ENCODE measurements at regions not wholly inside any gene's neighbourhood (a gene's known extent, or its start where the extent isn't known, plus 50 kb on each side); places are given as distances from the start of the nearest gene placed in this dataset.

DNA sequence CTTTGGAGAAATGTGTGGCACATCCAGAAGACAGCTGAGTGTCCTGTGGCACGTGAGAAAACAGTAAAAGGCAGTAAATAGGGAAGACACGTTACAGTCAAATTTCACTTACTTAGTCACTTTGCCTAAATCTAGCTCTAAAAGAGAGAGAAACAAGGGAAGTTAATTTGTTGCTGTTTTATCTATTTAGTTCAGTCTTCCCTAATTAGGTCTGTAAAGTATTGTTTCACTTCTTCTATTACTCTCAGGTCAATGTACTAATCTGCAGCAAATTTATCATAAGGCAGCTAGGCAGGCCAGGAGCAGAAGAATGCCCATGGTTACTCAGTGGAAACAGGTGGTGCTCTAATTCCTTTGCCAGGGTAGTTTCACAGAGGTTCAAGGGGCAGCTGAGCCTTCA, 124.3 kb upstream of the CNR1 start:
- TF ChIP-seq POLR2A (IDR thresholded peaks at IDR 0.05), result no peak
- TF ChIP-seq, protein P1, sequence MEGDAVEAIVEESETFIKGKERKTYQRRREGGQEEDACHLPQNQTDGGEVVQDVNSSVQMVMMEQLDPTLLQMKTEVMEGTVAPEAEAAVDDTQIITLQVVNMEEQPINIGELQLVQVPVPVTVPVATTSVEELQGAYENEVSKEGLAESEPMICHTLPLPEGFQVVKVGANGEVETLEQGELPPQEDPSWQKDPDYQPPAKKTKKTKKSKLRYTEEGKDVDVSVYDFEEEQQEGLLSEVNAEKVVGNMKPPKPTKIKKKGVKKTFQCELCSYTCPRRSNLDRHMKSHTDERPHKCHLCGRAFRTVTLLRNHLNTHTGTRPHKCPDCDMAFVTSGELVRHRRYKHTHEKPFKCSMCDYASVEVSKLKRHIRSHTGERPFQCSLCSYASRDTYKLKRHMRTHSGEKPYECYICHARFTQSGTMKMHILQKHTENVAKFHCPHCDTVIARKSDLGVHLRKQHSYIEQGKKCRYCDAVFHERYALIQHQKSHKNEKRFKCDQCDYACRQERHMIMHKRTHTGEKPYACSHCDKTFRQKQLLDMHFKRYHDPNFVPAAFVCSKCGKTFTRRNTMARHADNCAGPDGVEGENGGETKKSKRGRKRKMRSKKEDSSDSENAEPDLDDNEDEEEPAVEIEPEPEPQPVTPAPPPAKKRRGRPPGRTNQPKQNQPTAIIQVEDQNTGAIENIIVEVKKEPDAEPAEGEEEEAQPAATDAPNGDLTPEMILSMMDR (IDR thresholded peaks at IDR 0.05), result no peak
- Histone ChIP-seq H3K4me3 (no peak overlapping the region), H3K9me3 (peaks cover 0 to 8% (median 0%) of the 10 kb centered on the region in 3 donors), H3K27me3 (no peaks in the 10 kb centered on the region), H3K27ac (no peak overlapping the region), H3K36me3 (no peaks in the 10 kb centered on the region), H3K4me1 (no peaks in the 10 kb centered on the region)
- WGBS, 2 donors, result 60 to 64% methylated on average over 2 of the region's 2 CpGs
- intact Hi-C loops (cut with DNase I), result no loop called here
- no peak for DNase-seq

DNA sequence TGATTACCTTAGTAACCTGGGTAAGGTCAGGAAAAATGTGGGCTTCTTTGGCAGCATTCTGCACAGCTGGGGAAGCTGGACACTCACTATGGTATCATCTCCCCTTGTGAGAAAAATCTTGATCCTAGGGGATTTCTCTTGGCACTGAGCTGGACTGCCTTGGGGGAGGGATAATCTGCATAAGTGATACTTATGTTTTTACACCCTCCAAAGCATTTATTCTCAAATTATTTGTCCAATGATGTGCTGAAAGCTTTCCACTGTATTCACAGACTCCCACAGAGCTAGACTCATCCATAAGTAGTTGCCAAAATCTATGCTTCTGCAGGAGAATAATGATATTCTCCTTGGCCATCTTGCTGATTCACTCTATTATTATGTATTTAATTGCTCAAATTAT, 121.5 kb upstream of the CNR1 start:
- Histone ChIP-seq H3K36me3 (no peaks in the 10 kb centered on the region), H3K27me3 (no peaks in the 10 kb centered on the region), H3K4me1 (no peaks in the 10 kb centered on the region), H3K27ac (no peak overlapping the region), H3K9me3 (peaks cover 0 to 8% (median 0%) of the 10 kb centered on the region in 3 donors), H3K4me3 (no peak overlapping the region)
- TF ChIP-seq POLR2A (IDR thresholded peaks at IDR 0.05), result no peak
- TF ChIP-seq, protein P1 (IDR thresholded peaks at IDR 0.05), result no peak
- intact Hi-C loops (cut with DNase I), result no loop called here
- DNase-seq, result no peak

DNA sequence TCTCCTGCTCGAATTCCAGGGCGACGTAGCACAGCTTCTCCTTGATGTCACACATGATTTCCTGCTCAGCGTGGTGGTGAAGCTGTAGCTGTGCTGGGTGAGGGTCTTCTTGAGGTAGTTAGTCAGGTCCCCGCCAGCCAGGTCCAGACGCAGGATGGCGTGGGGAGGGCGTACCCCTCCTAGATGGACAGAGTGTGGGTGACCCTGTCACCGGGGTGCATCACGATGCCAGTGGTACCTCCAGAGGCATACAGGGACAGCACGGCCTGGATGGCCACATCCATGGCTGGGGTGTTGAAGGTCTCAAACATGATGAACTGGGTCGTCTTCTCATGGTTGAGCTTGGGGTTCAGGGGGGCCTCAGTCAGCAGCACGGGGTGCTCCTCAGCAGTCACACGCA, 110.2 kb upstream of the CNR1 start:
- TF ChIP-seq, protein P1 (IDR thresholded peaks at IDR 0.05), result no peak
- no peak for TF ChIP-seq POLR2A (IDR thresholded peaks at IDR 0.05)
- Histone ChIP-seq H3K4me3 (no peak overlapping the region), H3K4me1 (no peaks in the 10 kb centered on the region), H3K27ac (no peak overlapping the region), H3K27me3 (no peaks in the 10 kb centered on the region), H3K36me3 (no peaks in the 10 kb centered on the region), H3K9me3 (no peaks in the 10 kb centered on the region)
- WGBS, 2 donors, result 87 to 100% methylated on average over 2 to 9 of the region's 14 CpGs
- intact Hi-C loops (cut with DNase I), result no loop called here
- DNase-seq, result no peak

GRCh38 chr6:88268508-88268907, 102.4 kb upstream of the CNR1 start:
- no peaks in the 10 kb centered on the region for H3K36me3 ChIP-seq
- H3K9me3 ChIP-seq, result no peaks in the 10 kb centered on the region
- intact Hi-C loops (cut with DNase I), result no loop called here
- H3K27ac ChIP-seq, result no peak overlapping the region
- H3K4me1 ChIP-seq, result no peaks in the 10 kb centered on the region
- DNase-seq, result no peak
- WGBS, 2 donors, result 47 to 48% methylated on average over 7 of the region's 7 CpGs
- no peak overlapping the region for H3K4me3 ChIP-seq
- TF ChIP-seq, protein P1 (IDR thresholded peaks at IDR 0.05), result no peak
- TF ChIP-seq POLR2A (IDR thresholded peaks at IDR 0.05), result no peak
- no peaks in the 10 kb centered on the region for H3K27me3 ChIP-seq

DNA sequence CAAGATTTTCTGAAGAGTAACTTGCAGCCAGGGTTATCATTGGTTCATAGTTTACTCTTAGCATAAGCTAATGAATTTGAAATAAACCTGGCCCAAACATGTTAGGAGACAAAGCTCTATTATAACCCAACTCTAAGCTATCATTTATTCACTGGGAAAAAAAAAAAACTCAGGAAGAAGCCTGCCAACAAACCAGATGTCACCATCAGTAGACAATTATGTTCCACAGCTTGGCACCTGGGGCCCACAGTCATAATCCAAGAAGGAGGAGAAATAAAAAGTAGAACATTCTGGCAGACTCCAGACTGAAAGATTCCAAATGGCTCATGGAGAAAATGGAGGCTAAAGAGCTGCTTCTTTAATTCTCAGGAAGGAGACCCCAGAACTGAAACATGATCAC, 100.0 kb upstream of the CNR1 start:
- Histone ChIP-seq H3K27ac (no peak overlapping the region), H3K4me3 (no peak overlapping the region), H3K36me3 (no peaks in the 10 kb centered on the region), H3K27me3 (no peaks in the 10 kb centered on the region), H3K9me3 (no peaks in the 10 kb centered on the region), H3K4me1 (no peaks in the 10 kb centered on the region)
- TF ChIP-seq POLR2A (IDR thresholded peaks at IDR 0.05), result no peak
- TF ChIP-seq, protein P1 (IDR thresholded peaks at IDR 0.05), result no peak
- DNase-seq, result no peak
- intact Hi-C loops (cut with DNase I), result no loop called here
